KG1 (cell line): ENCODE measurements at regions not wholly inside any gene's neighbourhood (a gene's known extent, or its start where the extent isn't known, plus 50 kb on each side); places are given as distances from the start of the nearest gene placed in this dataset.

ENCODE experiments used
- DNase-seq: peaks from one replicate; lab custom pipeline; 2025; lab: John Stamatoyannopoulos, UW

DNA sequence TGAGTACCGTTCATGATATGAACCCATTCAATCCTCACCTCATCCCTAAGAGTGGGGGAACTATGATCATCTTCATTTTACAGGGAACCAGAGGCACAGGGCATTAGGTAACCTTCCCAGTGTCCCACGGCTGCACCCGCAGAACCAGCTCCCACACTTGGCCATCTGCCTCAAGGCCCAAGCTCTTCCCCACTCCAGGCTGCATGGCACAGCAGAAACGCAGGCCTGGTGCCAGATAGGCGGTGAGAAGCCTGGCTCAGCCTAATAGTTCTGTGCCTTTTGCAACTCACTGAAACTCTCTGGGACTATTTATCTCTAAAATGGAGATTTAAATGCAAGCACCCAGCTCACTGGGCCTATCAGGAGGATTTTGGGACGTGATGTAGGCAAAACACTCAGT, 90.8 kb upstream of the ZNF618 start:
- DNase-seq: no peak

DNA sequence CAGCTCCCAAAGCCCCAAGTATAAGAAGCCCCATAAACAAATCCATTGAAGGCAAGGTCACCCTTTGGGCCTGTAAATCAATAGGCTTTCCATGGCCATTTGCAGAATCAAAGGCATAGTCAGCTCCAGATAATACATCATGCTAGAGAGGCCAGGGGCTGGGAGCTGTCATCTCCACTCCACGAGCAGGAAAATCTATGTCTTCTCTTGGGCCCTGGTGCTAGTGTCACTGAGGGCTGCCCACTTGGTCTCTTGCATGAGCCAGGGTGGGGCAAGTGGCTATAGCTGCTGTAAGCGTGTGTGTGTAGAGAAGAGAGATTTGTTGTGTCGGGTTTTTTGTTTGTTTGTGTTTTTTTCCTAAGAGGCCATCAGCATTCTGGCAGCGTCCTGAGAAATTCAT, 90.0 kb upstream of the ZNF618 start:
- no peak for DNase-seq

DNA sequence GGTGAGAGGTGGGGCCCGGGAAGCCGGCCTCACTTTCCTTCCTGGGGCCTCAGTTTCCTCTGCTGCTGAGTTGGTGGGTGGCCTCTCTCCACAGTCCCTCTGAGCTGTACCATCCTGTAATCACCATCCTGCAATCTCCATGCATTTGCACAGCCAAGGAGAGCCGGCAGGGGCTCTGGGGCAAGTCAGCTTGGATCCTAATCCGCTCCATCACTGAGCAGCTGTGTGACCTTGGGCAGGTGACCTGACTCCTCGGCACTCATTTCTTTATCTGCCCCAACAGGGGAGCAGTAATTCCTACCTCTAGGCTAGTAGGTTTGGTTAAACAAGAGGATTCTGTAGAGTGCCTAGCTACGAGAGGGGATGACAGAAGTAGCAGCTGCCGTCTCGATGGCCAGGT, 88.2 kb upstream of the ZNF618 start:
- no peak for DNase-seq

DNA sequence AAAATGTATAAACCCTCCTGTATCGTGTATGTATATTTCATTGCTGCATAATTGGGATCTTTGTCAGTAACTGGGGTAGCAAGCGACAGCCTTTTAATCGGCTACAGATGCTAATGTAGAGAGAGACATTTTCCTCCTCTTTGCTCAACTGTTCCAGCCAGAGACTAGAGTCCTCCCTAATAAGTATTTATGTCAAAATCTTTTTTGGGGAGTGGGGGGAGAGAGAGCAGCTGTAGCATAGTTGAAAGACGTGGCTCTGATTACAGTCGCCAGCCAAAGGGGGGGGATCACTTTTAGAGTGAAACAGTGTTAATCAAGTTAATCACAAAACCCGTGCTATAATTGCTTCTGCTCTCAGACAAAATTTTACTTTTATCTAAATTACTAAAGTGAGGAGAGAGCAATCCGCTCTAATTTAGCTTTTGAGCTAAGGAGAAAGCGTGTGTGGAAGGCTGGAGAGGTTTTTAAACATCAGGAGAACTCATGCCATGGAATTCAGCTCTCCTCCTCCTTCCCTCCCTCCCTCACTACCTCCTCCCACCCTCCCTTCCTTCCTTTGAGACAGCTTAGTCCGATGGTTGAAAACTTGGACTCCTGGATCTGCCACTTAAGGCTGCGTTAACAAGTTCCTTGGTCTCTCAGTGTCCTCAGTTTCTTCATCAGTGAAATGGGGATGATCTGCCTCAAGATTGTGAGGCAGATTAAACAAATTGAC, 87.3 kb upstream of the ZNF618 start:
- no peak for DNase-seq

- DNase-seq: no peak
Observed at GRCh38 chr9:113790093-113790492, 86.0 kb upstream of the ZNF618 start.

DNA sequence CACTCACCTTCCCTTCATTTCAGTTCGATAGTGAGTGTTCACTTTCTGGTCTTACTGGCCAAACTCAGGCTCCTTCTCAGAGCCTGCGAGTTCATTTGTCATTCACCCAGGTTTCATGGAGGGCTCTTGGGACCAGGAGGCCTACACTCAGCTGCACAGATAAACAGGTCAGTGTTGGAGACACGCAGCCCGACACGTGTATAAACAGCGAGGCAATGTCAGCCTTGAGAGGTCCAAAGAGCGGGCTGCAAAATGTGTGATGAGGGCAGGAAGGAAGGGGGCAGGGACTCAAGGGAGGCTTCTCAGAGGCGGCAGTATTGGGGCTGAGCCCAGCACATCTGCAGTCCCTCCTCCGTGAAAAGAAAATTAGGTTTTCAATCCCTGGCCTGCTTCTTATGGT, 82.6 kb upstream of the ZNF618 start:
- no peak for DNase-seq

- DNase-seq: no peak
Observed at GRCh38 chr9:113794721-113795120, 81.4 kb upstream of the ZNF618 start.

DNA sequence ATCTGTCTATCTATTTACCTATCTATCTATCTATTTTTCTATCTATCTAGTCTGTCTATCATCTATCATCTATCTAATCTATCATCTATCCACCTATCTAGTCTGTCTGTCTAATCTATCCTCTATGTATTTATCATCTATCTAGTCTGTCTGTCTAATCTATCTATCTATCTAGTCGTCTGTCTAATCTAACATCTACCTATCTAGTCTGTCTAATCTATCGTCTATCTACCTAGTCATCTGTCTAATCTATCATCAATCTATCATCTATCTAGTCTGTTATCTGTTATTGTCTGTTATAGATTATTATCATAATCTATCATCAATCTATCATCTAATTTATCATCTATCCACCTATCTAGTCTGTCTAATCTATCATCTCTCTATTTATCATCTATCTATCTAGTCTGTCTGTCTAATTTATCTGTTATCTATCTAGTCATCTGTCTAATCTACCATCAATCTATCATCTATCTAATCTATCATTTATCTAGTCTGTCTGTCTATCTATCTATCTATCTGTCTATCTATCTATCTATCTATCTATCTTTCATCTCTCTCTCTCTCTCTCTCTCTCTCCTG, 80.2 kb upstream of the ZNF618 start:
- no peak for DNase-seq

- DNase-seq: no peak
Observed at GRCh38 chr9:113796646-113797426, 79.3 kb upstream of the ZNF618 start.

DNA sequence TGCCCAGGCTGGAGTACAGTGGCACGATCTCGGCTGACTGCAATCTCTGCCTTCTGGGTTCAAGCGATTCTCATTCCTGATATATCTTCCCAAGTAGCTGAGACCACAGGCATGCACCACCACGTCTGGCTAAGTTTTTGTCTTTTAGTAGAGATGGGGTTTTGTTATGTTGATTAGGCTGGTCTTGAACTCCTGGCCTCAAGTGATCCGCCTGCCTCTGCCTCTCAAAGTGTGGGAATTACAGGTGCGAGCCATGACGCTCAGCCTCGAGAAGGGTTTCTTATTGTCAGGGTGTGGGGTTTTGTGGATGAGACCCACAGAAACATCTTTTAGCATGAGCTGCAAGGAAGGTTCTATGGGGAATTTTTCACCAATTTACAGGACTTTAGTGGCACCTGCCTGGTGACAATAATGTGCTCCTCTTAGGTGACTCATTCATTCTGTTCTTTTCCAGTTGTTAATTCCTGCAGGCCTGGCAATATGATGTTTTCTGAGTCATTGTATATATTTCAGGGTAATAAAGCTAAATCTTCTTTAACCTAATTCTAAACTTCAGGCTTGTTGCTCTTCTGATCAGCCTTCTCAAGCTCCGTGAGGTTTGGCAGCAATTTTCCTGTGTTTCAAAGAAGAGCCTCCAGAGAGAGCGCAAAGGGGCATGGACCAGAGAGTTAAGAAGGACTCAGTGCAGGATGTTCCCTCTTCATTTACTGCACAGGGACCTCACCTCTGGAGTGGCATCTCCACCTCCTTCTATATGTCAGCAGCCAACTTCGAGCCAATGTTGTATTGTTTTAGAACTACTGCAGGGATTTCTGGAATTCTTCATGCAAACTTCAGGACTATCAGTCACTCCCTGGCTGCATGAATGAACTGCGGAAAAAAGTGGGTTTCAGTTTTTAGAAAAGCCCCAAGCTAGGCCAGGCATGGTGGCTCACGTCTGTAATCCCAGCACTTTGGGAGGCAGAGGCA, 77.8 kb upstream of the ZNF618 start:
- DNase-seq: no peak

DNA sequence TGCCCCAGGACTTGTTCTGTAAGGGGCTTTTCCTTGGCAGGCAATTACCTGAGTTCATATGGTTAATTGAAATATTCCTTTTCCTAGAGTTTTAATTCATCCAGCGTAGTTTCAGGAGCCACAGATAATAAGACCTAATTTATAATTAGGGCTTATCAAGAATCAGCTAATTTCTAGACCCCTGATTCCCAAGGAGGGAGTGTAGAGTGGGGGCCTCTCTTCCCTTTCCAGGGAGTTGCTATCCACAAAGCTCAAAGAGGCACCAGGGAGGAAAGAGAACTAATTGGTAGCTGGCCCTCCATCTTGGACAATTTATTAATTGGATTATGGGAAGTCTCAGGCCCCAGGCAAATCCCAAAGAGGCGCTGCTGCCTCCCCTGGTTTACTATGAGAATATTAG, 75.8 kb upstream of the ZNF618 start:
- no peak for DNase-seq

DNA sequence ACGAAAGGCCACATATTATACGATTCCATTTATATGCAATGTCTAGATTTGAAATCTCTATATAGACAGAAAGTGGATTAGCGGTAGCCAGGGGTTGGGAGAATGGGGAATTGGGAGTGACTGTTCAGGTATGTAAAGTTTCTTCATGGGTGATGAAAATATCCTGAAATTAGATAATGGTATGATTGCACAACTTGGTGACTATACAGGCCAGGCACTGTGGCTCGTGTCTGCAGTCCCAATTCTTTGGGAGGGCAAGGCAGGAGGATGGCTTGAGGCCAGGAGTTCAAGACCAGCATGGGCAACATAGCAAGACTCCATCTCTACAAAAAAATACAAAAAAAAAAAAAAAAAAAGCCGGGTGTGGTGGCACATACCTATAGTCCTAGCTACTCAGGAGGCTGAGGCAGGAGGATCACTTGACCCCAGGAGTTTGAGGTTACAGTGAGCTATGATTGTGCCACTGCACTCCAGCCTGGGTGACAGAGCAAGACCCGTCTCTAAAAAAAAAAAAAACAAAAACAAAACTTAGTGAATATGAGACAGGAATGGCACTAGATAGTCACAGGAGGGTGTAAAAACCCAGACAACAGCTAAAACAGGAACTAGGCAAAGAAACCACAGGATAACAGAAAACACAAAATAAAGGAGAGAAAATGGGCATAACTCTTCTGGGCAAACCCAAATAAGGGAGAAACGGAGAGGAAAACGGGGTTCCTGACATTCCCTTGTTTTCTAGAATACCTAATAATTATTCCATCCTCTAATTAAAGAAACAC, 72.1 kb upstream of the ZNF618 start:
- DNase-seq: no peak

DNA sequence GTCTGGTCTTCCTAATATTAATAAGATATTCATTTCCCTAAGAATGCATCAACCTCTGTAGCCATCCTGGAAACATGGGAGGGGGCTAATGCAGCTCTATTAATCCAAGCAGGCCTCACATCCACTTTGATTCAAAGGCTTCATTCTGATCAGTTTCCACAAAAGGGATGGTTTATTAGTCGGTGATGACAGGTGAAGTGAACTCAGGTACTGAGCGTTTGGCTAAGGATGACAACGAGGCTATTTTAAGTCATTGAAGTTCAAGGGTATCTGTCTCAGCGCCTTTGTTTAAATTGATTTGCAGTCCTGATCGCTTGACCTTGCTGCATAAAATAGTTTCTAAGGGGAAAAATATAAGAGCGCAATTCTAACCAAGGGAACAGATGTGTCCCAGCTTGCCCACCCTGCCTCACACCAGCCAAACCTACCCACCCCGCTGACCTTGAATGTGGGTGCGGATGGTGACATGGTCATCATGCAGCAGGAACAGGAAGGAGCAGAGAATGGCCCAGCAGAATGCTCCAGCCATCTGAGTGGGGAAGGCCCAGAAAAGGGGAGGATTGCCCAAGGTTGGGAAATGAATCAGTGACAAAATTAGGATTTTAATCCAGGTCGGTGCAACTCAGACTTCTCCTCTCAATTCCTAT, 70.5 kb upstream of the ZNF618 start:
- DNase-seq: no peak

DNA sequence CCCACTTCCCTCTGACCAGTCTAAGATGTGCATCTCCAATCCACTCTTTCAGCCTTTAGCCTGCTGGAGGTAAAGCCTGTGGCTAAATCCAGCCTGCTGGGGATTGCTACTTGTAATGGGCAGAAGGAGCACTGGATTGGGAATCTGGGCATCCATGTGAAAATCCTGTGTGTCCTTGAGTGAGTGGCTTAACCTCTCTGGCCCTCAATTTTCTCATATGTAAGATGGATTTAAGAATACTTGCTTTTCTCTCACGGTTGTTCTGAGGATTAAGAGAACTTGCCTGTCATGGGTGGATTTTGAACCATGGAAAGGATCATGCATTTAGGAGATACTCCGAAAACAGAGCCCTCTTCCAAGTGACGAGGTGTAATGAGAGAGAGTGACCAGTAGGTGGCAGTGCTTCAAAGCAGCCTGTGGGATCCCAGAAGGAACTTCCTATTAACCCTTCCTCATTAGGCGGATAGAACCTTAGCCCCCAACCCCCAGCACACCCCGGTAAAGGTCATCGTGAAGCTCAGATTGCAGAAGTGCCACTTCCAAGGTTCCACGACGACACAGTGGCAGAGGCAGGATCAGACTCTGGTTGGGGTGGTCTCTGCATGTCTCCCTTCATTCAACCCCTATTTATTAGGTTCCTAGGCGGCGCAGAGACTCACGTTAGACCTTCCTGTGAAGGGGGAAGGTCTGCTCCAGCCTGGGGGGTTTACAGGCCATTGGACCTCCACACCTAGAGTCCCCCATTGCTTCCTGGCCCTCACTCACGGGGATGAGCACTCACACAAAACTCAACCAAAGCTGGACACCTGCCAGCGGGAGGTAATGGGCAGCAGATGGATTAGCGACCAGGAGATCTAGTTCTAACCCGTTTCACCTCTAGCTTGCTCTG, 68.7 kb upstream of the ZNF618 start:
- DNase-seq: peak; percentile 19

DNA sequence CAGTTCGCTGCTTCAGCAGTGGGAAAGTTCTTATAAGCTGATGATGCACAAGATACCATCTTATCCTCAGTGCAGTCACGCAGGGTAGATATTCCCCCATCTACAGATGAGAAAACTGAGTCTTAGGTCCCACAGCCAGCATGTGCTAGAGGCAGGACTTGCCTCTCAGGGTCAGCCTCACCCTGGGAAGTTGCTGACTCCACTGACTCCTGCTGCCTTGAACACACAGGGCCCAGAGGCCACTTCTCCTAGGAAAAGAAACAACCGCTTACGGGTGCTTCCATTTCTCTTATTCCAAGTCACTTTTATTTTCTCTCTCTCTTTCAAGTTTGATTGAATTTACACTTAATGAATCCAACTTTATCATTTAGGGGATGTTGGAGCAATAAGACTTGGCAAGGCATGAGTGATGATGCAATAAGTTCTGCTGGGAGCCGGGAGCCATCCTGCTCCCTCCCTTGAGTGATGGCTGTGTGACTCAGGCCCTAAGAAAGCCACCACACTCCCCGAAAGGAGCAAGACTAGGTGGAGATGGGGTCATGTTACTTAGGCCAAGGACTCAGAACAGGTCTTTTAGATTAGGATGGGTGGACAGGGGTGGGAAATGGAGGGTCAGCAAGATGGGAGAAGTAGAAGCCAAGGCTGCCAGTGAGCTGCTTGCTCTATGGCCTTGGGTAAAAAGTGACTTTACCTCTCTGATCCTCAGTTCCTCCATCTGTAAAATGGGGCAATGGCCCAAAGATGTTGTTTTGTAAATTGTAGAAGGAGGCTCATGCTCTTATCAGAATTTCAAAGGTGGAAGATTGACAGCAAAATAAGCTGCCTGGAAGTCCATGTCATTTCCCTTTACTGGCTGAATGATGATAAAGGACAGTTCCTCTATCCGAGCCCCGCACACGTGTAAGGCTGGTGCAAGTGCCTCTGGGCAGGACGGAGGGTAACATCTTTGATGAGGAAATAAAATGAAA, 67.4 kb upstream of the ZNF618 start:
- no peak for DNase-seq

- DNase-seq: no peak
Observed at GRCh38 chr9:113817171-113817570, 58.9 kb upstream of the ZNF618 start.

- no peak for DNase-seq
Observed at GRCh38 chr9:113818391-113818790, 57.7 kb upstream of the ZNF618 start.

GRCh38 chr9:113822315-113822714, 53.8 kb upstream of the ZNF618 start:
- no peak for DNase-seq

- no peak for DNase-seq
Observed at GRCh38 chr9:113823421-113823820, 52.7 kb upstream of the ZNF618 start.
